Hematopoietic multipotent progenitor cell (in vitro differentiated cells): ENCODE measurements at regions not wholly inside any gene's neighbourhood (a gene's known extent, or its start where the extent isn't known, plus 50 kb on each side); places are given as distances from the start of the nearest gene placed in this dataset.
A peak's percentile ranks its signal among the peaks of the same experiment; 100 is the strongest.

Experiments used
- DNase-seq, 3 donors: peaks; one replicate each; pipeline ENCODE4 v3.0.0-alpha.2; 2011 to 2015; ENCODE audit warnings: low read depth in 2 of 3, low spot score in 2 of 3

- no peak for DNase-seq
These were observed 327.6 kb downstream of the CYRIA start for GRCh38 chr2:16338026-16338425.

GRCh38 chr2:16336916-16337315 is 328.7 kb downstream of the CYRIA start:
- no peak for DNase-seq

- DNase-seq: no peak
These were observed 329.1 kb downstream of the CYRIA start for GRCh38 chr2:16336491-16336890.

GRCh38 chr2:16335947-16336346 is 329.7 kb downstream of the CYRIA start:
- DNase-seq: peak in 1 of 3 donors; percentile 17

GRCh38 chr2:16335604-16335930 is 330.1 kb downstream of the CYRIA start:
- no peak for DNase-seq

GRCh38 chr2:16334886-16335603 is 330.6 kb downstream of the CYRIA start:
- no peak for DNase-seq

- no peak for DNase-seq
These were observed 331.3 kb downstream of the CYRIA start for GRCh38 chr2:16334366-16334765.

- DNase-seq: no peak
These were observed 332.0 kb downstream of the CYRIA start for GRCh38 chr2:16333681-16334080.

- no peak for DNase-seq
These were observed 332.7 kb downstream of the CYRIA start for GRCh38 chr2:16332681-16333557.

- DNase-seq: no peak
These were observed 333.9 kb downstream of the CYRIA start for GRCh38 chr2:16331772-16332171.

GRCh38 chr2:16330982-16331381 is 334.7 kb downstream of the CYRIA start:
- DNase-seq: peak in 1 of 3 donors; percentile 65

GRCh38 chr2:16330571-16330970 is 335.1 kb downstream of the CYRIA start:
- no peak for DNase-seq

- DNase-seq: no peak
These were observed 335.6 kb downstream of the CYRIA start for GRCh38 chr2:16330012-16330411.

- no peak for DNase-seq
These were observed 336.2 kb downstream of the CYRIA start for GRCh38 chr2:16329421-16329820.

- DNase-seq: no peak
These were observed 337.0 kb downstream of the CYRIA start for GRCh38 chr2:16328521-16329190.

- DNase-seq: no peak
These were observed 338.3 kb downstream of the CYRIA start for GRCh38 chr2:16327326-16327725.

- DNase-seq: peak in 1 of 3 donors; percentile 51
These were observed 338.8 kb downstream of the CYRIA start for GRCh38 chr2:16326711-16327300.

- DNase-seq: no peak
These were observed 339.6 kb downstream of the CYRIA start for GRCh38 chr2:16325976-16326510.

- no peak for DNase-seq
These were observed 340.3 kb downstream of the CYRIA start for GRCh38 chr2:16325016-16325975.

GRCh38 chr2:16324544-16324937 is 341.1 kb downstream of the CYRIA start:
- no peak for DNase-seq
